Hepatocyte (in vitro differentiated cells): ENCODE measurements at regions not wholly inside any gene's neighbourhood (a gene's known extent, or its start where the extent isn't known, plus 50 kb on each side); places are given as distances from the start of the nearest gene placed in this dataset.
A peak's percentile ranks its signal among the peaks of the same experiment; 100 is the strongest.

Experiments
- DNase-seq: peaks from one replicate; pipeline ENCODE4 v3.0.0-alpha.2; 2016; ENCODE audit warnings: low spot score
- H2AFZ ChIP-seq: fragments of 200-600 bp; sonication (generic); 2 replicates; pipeline ENCODE4 v1.6.0; 2016; ENCODE audit warnings: antibody characterized with exemption, mild to moderate bottlenecking
- H3K27ac ChIP-seq: fragments of 200-600 bp; sonication (generic); 2 replicates; pipeline ENCODE4 v1.5.1; 2016; ENCODE audit warnings: mild to moderate bottlenecking
- H3K27me3 ChIP-seq: fragments of 200-600 bp; sonication (generic); 2 replicates; pipeline ENCODE4 v1.6.1; 2016
- H3K36me3 ChIP-seq: fragments of 200-600 bp; sonication (generic); replicated peaks from 2 replicates; pipeline ENCODE4 v1.5.1; 2016; ENCODE audit warnings: low read depth; ENCODE audit not compliant: insufficient read depth
- H3K4me1 ChIP-seq: fragments of 200-600 bp; sonication (generic); 2 replicates; pipeline ENCODE4 v1.5.1; 2016; ENCODE audit warnings: mild to moderate bottlenecking, moderate library complexity; ENCODE audit not compliant: insufficient read depth
- H3K4me2 ChIP-seq: fragments of 200-600 bp; sonication (generic); 2 replicates; pipeline ENCODE4 v1.6.0; 2016
- H3K4me3 ChIP-seq: fragments of 200-600 bp; sonication (generic); 2 replicates; pipeline ENCODE4 v1.5.1; 2016; ENCODE audit warnings: mild to moderate bottlenecking
- H3K79me2 ChIP-seq: fragments of 200-600 bp; sonication (generic); 2 replicates; pipeline ENCODE4 v1.6.0; 2017; ENCODE audit warnings: mild to moderate bottlenecking
- H3K9me2 ChIP-seq: fragments of 200-600 bp; sonication (generic); replicated peaks from 2 replicates; pipeline ENCODE4 v1.6.0; 2017; ENCODE audit warnings: mild to moderate bottlenecking; ENCODE audit not compliant: insufficient read depth
- H3K9me3 ChIP-seq: fragments of 200-600 bp; sonication (generic); 2 replicates; pipeline ENCODE4 v1.5.1; 2016; ENCODE audit warnings: low read depth, mild to moderate bottlenecking
- H4K20me1 ChIP-seq: fragments of 200-600 bp; sonication (generic); 2 replicates; pipeline ENCODE4 v1.6.0; 2016; ENCODE audit warnings: mild to moderate bottlenecking; ENCODE audit not compliant: insufficient read depth, poor library complexity, severe bottlenecking
- CTCF ChIP-seq: fragments of 200-600 bp; sonication (generic); IDR thresholded peaks from 2 replicates; pipeline ENCODE4 v1.5.1; 2016; ENCODE audit warnings: antibody characterized with exemption, mild to moderate bottlenecking; ENCODE audit not compliant: poor library complexity
- EZH2 ChIP-seq: fragments of 200-600 bp; sonication (generic); IDR thresholded peaks from 2 replicates; pipeline ENCODE4 v1.6.1; 2016; ENCODE audit warnings: antibody characterized with exemption, mild to moderate bottlenecking, borderline replicate concordance
- EZH2phosphoT487 ChIP-seq: fragments of 200-600 bp; sonication (generic); IDR thresholded peaks from one replicate; pipeline ENCODE4 v1.6.1; 2018; ENCODE audit warnings: antibody characterized with exemption, mild to moderate bottlenecking, low read depth, moderate library complexity; ENCODE audit not compliant: unreplicated experiment, severe bottlenecking
- WGBS: methylation state at CpG from one replicate; pipeline ENCODE4 v1.1.6; 2016; ENCODE audit warnings: low lambda C conversion rate; ENCODE audit errors: missing lambda C conversion rate; 5-methylcytosine and 5-hydroxymethylcytosine counted together

GRCh38 chrX:44080083-44080482 lies 106.9 kb upstream of the NDP start:
- H4K20me1 ChIP-seq, result no peaks in the 10 kb centered on the region
- TF ChIP-seq EZH2, result no peak
- no peak for TF ChIP-seq CTCF
- no peak for TF ChIP-seq EZH2phosphoT487
- no peaks in the 10 kb centered on the region for H3K36me3 ChIP-seq
- H3K9me2 ChIP-seq, result no peaks in the 10 kb centered on the region
- no peak for DNase-seq
- no peak overlapping the region for H3K4me3 ChIP-seq
- H3K9me3 ChIP-seq, result no peaks in the 10 kb centered on the region
- H3K79me2 ChIP-seq, result no peaks in the 10 kb centered on the region
- H2AFZ ChIP-seq, result no peak overlapping the region
- 92% methylated on average over 7 of the region's 7 CpGs for WGBS
- no peak overlapping the region for H3K4me2 ChIP-seq
- H3K4me1 ChIP-seq, result no peaks in the 10 kb centered on the region
- no peak overlapping the region for H3K27ac ChIP-seq
- H3K27me3 ChIP-seq, result no peaks in the 10 kb centered on the region

- H2AFZ ChIP-seq, result no peak overlapping the region
- H3K27ac ChIP-seq, result peak overlapping the region; percentile 64
- no peaks in the 10 kb centered on the region for H3K4me1 ChIP-seq
- no peak for TF ChIP-seq CTCF
- no peak for TF ChIP-seq EZH2phosphoT487
- TF ChIP-seq EZH2, result no peak
- no peaks in the 10 kb centered on the region for H3K27me3 ChIP-seq
- no peaks in the 10 kb centered on the region for H3K79me2 ChIP-seq
- H3K36me3 ChIP-seq, result no peaks in the 10 kb centered on the region
- no peak overlapping the region for H3K4me2 ChIP-seq
- DNase-seq, result no peak
- no peaks in the 10 kb centered on the region for H3K9me2 ChIP-seq
- H3K9me3 ChIP-seq, result no peaks in the 10 kb centered on the region
- H4K20me1 ChIP-seq, result no peaks in the 10 kb centered on the region
- 83% methylated on average over 1 of the region's 1 CpG for WGBS
- H3K4me3 ChIP-seq, result no peak overlapping the region
Measured at GRCh38 chrX:44072631-44073030, 99.4 kb upstream of the NDP start.

GRCh38 chrX:44071847-44072551 lies 98.8 kb upstream of the NDP start:
- H2AFZ ChIP-seq, result no peak overlapping the region
- H3K27ac ChIP-seq, result peak overlapping the region; percentile 64
- no peak overlapping the region for H3K4me2 ChIP-seq
- H3K9me2 ChIP-seq, result no peaks in the 10 kb centered on the region
- H3K4me3 ChIP-seq, result no peak overlapping the region
- H3K4me1 ChIP-seq, result no peaks in the 10 kb centered on the region
- peak; percentile 17 for DNase-seq
- WGBS, result 31% methylated on average over 2 of the region's 2 CpGs
- H3K9me3 ChIP-seq, result no peaks in the 10 kb centered on the region
- H3K79me2 ChIP-seq, result no peaks in the 10 kb centered on the region
- TF ChIP-seq CTCF (no peak), EZH2phosphoT487 (no peak), EZH2 (no peak)
- H3K27me3 ChIP-seq, result no peaks in the 10 kb centered on the region
- no peaks in the 10 kb centered on the region for H4K20me1 ChIP-seq
- H3K36me3 ChIP-seq, result no peaks in the 10 kb centered on the region
